ENCODE measurements at regions not wholly inside any gene's neighbourhood (a gene's known extent, or its start where the extent isn't known, plus 50 kb on each side); places are given as distances from the start of the nearest gene placed in this dataset.

- ATAC-seq (no peak), DNase-seq (ENCODE audit: low spot score) (no peak)
- Mint-ChIP-seq H3K4me1 (peaks cover 15% of the 10 kb centered on the region), H3K36me3 (peaks cover 30% of the 10 kb centered on the region), H3K9me3 (peaks cover 51% of the 10 kb centered on the region), H3K27ac (no peak overlapping the region), H3K27me3 (ENCODE audit: low read depth) (peaks cover 4% of the 10 kb centered on the region), H3K4me3 (no peak overlapping the region)
- ChIA-PET POLR2A (no interaction called here), CTCF (interaction anchor here (1.4 kb wide), 1 partner anchor 19 kb away, joined by 5 read pairs; no protein-coding TSS in a partner anchor)
- TF ChIP-seq IRF1 (CRISPR knock-in tag; IDR thresholded peaks at IDR 0.05) (no peak), NR2C2 (CRISPR knock-in tag; IDR thresholded peaks at IDR 0.05) (no peak), ATF2 (CRISPR knock-in tag; IDR thresholded peaks at IDR 0.05; ENCODE audit: borderline replicate concordance, low read depth) (no peak), NR1H2 (CRISPR knock-in tag; IDR thresholded peaks at IDR 0.05) (no peak), AFF4 (CRISPR knock-in tag; IDR thresholded peaks at IDR 0.05; ENCODE audit: borderline replicate concordance) (no peak), ATF3 (CRISPR knock-in tag; conservative IDR thresholded peaks at IDR 0.05) (no peak), IRF2 (CRISPR knock-in tag; IDR thresholded peaks at IDR 0.05; ENCODE audit: borderline replicate concordance, low read depth) (no peak), SP1 (CRISPR knock-in tag; conservative IDR thresholded peaks at IDR 0.05) (no peak), CDX4 (CRISPR knock-in tag; IDR thresholded peaks at IDR 0.05; ENCODE audit: borderline replicate concordance) (no peak), ELF4 (CRISPR knock-in tag; IDR thresholded peaks at IDR 0.05; ENCODE audit: low read depth) (no peak), USF1 (CRISPR knock-in tag; IDR thresholded peaks at IDR 0.05) (no peak), ZNF423 (CRISPR knock-in tag; IDR thresholded peaks at IDR 0.05) (no peak), GRHL2 (CRISPR knock-in tag; IDR thresholded peaks at IDR 0.05; ENCODE audit: insufficient replicate concordance, severe bottlenecking) (no peak)
Measured at GRCh38 chr17:431494-431893, 78.9 kb upstream of the RPH3AL start.

GRCh38 chr17:429589-429988, 77.0 kb upstream of the RPH3AL start:
- POLR2A ChIA-PET: no interaction called here
- CTCF ChIA-PET: no interaction called here
- Mint-ChIP-seq H3K36me3 (peaks cover 21% of the 10 kb centered on the region), H3K4me1 (peaks cover 18% of the 10 kb centered on the region), H3K9me3 (peaks cover 38% of the 10 kb centered on the region), H3K4me3 (no peak overlapping the region), H3K27me3 (ENCODE audit: low read depth) (peaks cover 2% of the 10 kb centered on the region), H3K27ac (no peak overlapping the region)
- DNase-seq (ENCODE audit: low spot score): no peak
- ATAC-seq: no peak
- TF ChIP-seq ZBTB21 (CRISPR knock-in tag; IDR thresholded peaks at IDR 0.05; ENCODE audit: borderline replicate concordance) (no peak), ZNF281 (CRISPR knock-in tag; IDR thresholded peaks at IDR 0.05) (no peak), MXD4 (CRISPR knock-in tag; IDR thresholded peaks at IDR 0.05; ENCODE audit: borderline replicate concordance) (no peak), SMAD4 (CRISPR knock-in tag; IDR thresholded peaks at IDR 0.05) (no peak), TP53 (CRISPR knock-in tag; IDR thresholded peaks at IDR 0.05) (no peak), ZNF671 (CRISPR knock-in tag; IDR thresholded peaks at IDR 0.05) (no peak), EMX1 (CRISPR knock-in tag; IDR thresholded peaks at IDR 0.05) (no peak), ARID4B (CRISPR knock-in tag; IDR thresholded peaks at IDR 0.05; ENCODE audit: borderline replicate concordance) (no peak)
